ENCODE measurements at regions not wholly inside any gene's neighbourhood (a gene's known extent, or its start where the extent isn't known, plus 50 kb on each side); places are given as distances from the start of the nearest gene placed in this dataset.
A peak's percentile ranks its signal among the peaks of the same experiment; 100 is the strongest.
"Not testable (repeated sequence)": the region's sequence is repeated elsewhere in the genome, so short reads cannot be mapped to it uniquely, and the experiment has no call there.

DNA sequence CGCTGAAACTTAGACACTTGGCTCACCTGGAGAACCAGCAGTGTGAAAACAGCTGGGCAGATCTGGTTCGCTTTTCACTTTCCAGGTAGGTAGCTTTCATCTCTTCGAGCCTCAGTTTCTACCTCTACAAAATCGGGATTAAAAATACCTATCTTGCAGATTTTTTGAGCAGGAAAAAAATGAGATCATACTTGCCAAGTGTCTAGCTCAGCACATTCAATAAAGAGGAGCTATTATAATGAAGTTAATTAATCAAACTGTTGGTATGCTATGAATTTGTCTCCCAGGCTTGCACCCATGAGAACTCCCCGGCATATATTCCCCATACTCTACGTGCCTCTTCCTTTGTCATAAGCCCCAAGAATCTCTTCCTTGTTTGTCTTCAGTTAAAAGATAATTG is 158.6 kb upstream of the LDB2 start:
- DNase-seq, result no peak

DNA sequence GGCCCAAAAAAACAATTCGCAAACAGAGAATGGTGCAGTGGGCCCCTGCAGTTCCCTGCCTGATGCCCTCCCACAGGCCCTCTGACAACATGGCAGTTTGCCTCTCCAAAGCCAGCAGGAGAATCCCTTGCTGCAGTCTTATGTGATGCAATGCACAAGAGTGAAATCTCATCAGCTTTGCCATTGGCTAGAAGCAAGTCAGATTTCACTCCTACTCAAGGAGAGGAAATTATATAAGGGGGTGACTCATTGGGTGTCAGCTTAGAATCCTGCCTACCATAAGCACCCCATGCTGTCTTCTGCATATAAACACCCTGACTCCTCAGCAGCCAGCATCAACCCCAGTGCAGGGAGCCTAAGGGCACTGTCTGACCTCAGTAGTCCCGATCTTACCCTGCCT is 157.3 kb upstream of the LDB2 start:
- DNase-seq, result no peak

DNA sequence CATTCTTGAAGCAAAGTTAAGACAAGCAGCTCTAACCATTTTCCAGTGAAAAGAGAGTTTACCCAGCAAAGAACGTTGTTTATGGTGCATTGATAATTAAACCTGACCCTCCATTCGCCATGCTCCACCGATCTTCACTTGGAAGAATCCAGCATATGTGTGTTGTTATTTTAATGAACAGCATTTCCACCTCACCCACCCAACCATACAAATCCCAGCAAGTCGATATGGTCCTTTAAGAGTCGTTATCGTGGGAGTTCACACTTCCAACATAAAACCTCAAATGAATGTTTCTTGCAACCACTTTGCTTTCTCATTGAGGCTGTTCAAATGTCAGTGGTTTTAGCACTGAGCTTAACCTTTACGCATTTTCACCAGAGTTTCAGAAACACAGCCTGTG is 147.4 kb upstream of the LDB2 start:
- DNase-seq, result no peak

DNA sequence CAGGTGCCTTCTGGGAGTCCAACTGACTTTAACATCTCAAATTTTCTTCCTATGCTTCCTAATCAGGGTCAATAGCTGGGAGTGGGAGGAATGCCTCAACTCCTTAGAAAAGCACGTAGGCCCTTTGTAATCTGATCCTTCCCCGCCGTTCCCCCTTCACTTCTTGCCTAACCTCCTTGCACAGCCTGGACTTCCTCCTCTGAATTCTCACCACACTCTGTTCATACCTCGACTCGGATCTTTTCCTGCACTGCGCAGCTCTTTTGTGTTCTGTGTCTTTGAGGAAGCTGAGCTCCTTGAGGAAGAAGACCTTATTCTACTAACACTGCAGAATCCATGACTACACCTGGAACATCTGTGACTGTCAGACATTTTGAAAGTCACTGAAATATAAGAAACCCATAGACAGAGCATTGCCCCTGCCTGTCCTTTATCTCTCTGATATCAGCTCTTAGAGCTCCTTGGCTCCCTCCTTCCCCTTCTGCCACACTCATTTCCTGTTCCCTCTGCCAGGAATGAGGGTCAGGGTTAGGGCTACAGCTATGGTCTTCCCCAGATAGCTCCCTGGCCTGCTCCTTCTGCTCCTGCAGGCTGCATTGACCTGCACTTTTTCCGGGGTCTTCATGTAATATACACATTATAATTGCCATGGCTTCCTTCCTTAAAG is 140.2 kb upstream of the LDB2 start:
- no peak for DNase-seq

- DNase-seq, result no peak
These were observed 135.3 kb upstream of the LDB2 start for GRCh38 chr4:17033768-17034181.

GRCh38 chr4:17033025-17033767 is 134.8 kb upstream of the LDB2 start:
- DNase-seq, result no peak

DNA sequence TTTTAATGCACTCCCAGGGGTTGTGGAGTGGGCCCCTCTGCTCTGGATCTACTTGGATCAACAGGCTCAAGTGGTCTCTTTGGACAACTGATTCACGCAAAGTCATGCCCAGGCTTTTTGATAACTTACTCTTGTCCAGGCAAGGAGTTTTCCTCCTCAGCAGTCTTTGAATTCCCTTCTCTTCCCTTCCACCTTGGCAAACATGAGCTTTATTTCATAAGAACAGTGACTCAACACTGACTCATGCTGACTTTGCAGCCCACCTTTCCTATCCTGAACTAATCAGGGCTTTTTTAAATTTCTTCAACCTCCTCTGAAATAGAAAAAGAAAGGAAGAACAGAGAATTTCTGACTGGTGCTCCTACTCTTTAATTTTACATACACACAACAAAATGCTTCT is 132.1 kb upstream of the LDB2 start:
- no peak for DNase-seq

GRCh38 chr4:17029964-17030363 is 131.5 kb upstream of the LDB2 start:
- DNase-seq, result no peak

GRCh38 chr4:17029432-17029831 is 131.0 kb upstream of the LDB2 start:
- no peak for DNase-seq

GRCh38 chr4:17027495-17027894 is 129.1 kb upstream of the LDB2 start:
- DNase-seq, result no peak

DNA sequence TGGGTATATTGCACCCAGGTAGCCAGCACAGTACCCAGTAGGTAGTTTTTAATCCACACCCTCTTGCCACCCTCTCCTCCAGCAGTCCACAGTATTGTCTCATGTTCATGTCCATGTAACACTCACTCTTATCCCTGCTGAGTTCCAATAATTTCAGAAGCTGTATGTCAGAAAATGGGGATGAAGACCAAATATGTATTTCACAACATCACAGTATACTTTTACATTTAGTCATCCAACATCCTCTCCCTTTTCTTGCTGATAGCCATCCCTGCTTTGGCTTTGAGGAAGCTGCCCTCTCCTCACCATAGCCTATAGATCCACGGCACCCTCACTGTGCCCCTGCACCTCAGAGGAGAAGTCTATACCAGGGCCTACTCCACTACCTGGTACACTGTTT is 126.0 kb upstream of the LDB2 start:
- no peak for DNase-seq

GRCh38 chr4:17020901-17021300 is 122.5 kb upstream of the LDB2 start:
- no peak for DNase-seq

DNA sequence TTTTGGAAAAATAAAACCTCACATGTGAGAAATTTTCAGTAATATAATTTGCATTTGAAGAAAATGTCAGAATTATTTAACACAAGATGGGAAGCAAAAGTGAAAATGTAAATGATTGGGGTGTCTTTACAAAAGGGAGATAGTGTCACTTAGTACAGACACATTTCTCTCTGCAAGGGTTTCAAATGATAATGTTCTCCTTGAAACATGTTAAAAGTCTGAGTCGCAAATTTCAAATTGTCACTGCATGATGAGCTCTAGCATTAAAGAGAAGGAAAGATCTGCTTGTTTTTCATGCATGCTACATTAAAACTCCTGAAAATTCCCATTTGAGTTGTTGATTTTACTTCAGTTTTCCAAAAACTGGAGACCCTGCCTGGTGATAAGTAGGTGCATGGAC is 122.0 kb upstream of the LDB2 start:
- no peak for DNase-seq

GRCh38 chr4:17018621-17019020 is 120.2 kb upstream of the LDB2 start:
- not testable (repeated sequence) for DNase-seq

- DNase-seq, result no peak
These were observed 119.6 kb upstream of the LDB2 start for GRCh38 chr4:17018013-17018412.

DNA sequence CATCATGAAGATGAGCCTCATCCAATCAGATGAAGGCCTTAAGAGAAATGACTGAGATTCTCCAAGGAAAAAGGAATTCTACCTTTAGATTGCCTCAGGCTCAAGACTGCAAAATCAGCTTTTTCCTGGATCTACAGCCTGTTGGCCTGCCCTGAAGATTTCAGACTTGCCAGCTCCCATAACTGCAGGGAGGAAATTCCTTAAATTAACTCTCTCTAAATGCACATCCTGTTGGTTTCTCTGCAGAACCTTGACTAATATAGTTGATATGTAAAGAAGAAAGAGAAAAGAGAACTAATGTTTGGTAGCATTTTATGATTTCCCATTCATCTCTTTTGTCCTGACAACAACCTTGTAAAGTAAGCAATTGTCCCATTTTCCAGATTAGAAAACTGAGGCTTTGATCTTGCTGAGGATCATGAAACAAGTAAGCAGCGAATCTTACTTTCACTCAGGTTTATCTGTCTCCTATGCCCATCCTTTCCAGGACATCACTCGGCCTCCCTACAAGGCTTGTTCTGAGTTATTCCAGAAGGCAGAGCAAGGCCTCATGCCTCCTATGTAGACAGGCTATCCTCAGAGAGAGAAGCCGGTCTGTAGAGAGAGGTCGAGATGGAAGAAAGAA is 115.0 kb upstream of the LDB2 start:
- no peak for DNase-seq

DNA sequence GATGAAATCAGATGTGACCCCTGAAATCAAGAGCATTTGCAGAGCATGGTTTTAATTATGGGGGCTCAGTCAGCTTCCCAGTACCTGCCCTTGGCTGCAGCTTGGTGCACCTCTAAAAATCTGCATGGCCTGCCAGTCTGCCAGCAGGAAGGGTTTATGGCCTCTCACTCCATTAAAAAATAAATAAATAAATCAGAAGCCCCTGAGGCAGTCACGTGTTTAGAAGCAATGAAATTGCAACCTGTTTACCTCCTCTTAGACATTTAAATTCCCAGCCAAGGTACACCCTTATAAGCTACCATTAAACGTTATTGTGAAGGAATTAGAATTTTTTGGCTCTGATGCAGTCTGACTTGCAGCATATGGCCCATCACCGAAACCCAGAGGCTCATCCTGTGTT is 114.0 kb upstream of the LDB2 start:
- no peak for DNase-seq

DNA sequence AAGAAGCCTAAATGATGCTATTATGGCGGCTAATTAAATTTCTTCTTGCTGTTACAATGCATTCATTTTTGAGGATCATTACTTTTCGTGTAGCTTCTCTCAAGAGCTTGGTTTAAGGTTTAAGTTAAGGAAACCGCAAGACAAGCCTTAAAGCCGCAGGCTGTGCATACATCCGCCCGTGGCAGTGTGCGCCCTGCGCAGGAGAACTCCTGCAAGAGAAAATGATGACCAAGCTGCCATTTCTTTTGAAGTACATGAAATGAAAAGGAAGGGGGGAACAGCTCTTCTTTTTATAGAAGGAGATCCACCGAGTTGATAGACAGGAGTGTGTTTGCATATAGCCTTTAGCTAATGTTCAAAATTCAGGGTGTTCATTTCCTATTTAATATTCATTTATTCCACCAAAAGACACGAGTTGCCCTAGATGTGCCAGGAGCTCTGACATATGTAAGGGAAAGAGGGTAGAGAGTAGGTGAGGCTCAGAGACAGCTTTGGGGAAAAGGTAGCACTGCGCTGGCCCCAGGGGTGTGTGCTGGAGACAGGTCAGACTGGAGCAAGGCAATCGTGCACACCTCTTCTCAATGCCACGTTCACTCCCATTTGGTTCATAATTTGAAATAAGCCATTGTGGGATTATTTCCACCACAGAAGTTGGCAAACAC is 112.1 kb upstream of the LDB2 start:
- peak in 1 of 5 experiments; percentile 6 for DNase-seq

GRCh38 chr4:17009871-17010367 is 111.5 kb upstream of the LDB2 start:
- no peak for DNase-seq

- DNase-seq, result no peak
These were observed 110.4 kb upstream of the LDB2 start for GRCh38 chr4:17008834-17009345.

- DNase-seq, result not testable (repeated sequence)
These were observed 105.4 kb upstream of the LDB2 start for GRCh38 chr4:17003606-17004392.

- no peak for DNase-seq
These were observed 97.0 kb upstream of the LDB2 start for GRCh38 chr4:16995451-16995850.
